ENCODE measurements at regions not wholly inside any gene's neighbourhood (a gene's known extent, or its start where the extent isn't known, plus 50 kb on each side); places are given as distances from the start of the nearest gene placed in this dataset.

DNA sequence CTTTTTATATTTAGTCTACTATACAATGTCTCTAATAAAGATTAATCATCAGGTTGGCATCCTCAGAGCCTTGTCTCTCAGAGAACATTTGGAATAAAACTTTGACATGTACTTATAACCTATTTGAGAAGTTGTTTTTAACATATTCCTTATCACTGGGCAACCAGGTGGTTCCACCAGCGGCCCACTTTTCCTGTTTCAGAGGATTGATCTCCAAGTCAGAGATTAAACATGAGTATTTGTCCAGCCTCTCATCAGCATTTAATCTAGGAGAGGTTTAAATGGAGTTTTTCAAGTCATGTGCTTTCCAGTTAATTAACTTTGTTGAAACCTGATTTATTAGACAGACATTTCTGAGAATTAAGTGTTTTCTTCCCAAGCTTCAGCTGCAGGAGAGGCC lies 345.5 kb downstream of the GRXCR1 start:
- TF ChIP-seq CTCF (IDR thresholded peaks at IDR 0.05) (no peak), POLR2A (IDR thresholded peaks at IDR 0.05) (no peak)
